Adrenal gland (tissue), 5 donors: ENCODE measurements at regions not wholly inside any gene's neighbourhood (a gene's known extent, or its start where the extent isn't known, plus 50 kb on each side); places are given as distances from the start of the nearest gene placed in this dataset.

Experiments
- POLR2A ChIP-seq, 2 donors: fragments of 450-650 bp; IDR thresholded peaks; one replicate each; pipeline ENCODE4 v1.6.1; 2017; ENCODE audit warnings: antibody characterized with exemption in 2 of 2, mild to moderate bottlenecking in 2 of 2, moderate library complexity in 1 of 2
- TF ChIP-seq, protein P1 (sequence below), 6 experiments: fragments of 450-650 bp in 4 of 6; fragments of 200-600 bp in 2 of 6; sonication (generic) in 1 of 6; IDR thresholded peaks; 1 replicate in 5 of 6; 2 replicates in 1 of 6; pipeline versions ENCODE4 v1.5.1 to v1.8.0; 2016 to 2021; ENCODE audit warnings: antibody characterized with exemption in 6 of 6, mild to moderate bottlenecking in 2 of 6, moderate library complexity in 1 of 6
- donor health status: DM: no; HTN: no; CAD: no.

DNA sequence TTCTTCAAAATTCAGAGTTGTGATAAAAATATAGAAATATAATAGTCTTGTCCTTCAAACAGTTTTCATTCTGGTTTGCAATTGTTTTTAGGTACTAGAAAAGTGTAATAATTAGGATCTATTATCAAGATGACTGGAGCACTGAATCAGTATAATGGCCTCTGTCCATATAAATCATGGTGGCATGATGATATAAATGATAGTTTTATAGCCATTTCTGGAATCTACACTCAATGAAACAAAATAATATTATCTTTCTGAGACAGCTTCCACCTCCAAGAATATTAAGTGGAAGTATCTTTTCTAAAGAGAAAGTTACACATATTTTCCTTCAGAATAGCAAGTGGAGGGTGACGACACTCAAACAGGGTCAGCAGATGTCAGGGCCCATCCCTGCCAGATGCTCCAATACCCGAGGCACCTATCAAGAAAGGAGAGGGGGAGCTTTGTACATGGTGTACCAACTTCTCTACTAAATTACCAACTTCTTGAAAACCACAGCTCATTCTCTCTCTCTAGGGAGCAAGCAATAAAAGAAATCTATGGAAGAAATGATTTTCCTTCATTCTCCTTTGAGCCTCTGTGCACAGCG is 882.7 kb upstream of the CHAC2 start:
- TF ChIP-seq, protein P1, sequence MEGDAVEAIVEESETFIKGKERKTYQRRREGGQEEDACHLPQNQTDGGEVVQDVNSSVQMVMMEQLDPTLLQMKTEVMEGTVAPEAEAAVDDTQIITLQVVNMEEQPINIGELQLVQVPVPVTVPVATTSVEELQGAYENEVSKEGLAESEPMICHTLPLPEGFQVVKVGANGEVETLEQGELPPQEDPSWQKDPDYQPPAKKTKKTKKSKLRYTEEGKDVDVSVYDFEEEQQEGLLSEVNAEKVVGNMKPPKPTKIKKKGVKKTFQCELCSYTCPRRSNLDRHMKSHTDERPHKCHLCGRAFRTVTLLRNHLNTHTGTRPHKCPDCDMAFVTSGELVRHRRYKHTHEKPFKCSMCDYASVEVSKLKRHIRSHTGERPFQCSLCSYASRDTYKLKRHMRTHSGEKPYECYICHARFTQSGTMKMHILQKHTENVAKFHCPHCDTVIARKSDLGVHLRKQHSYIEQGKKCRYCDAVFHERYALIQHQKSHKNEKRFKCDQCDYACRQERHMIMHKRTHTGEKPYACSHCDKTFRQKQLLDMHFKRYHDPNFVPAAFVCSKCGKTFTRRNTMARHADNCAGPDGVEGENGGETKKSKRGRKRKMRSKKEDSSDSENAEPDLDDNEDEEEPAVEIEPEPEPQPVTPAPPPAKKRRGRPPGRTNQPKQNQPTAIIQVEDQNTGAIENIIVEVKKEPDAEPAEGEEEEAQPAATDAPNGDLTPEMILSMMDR (IDR thresholded peaks at IDR 0.05), result no peak
- TF ChIP-seq POLR2A (IDR thresholded peaks at IDR 0.05), result no peak
